BJ (cell line): ENCODE measurements at regions not wholly inside any gene's neighbourhood (a gene's known extent, or its start where the extent isn't known, plus 50 kb on each side); places are given as distances from the start of the nearest gene placed in this dataset.

Experiments
- CTCF ChIA-PET: fragments of 350-600 bp; formaldehyde crosslinking; extraction: SDS; loops from one replicate; lab custom pipeline; 2021; ENCODE audit warnings: antibody characterized with exemption, inconsistent platforms; lab: Yijun Ruan, JAX
- POLR2A ChIA-PET: fragments of 300-600 bp; sonication (Branson Sonifier 250); formaldehyde crosslinking; extraction: SDS; loops from one replicate; lab custom pipeline; 2021; ENCODE audit warnings: antibody characterized with exemption; lab: Charles Lee
- DNase-seq: peaks from one replicate; pipeline ENCODE4 v3.0.0-alpha.2; 2011; ENCODE audit warnings: low read depth
- H3K27me3 ChIP-seq: 2 replicates; pipeline ENCODE4 v1.6.0; 2011; ENCODE audit warnings: low read length; ENCODE audit not compliant: control insufficient read depth, insufficient read depth
- H3K36me3 ChIP-seq: 2 replicates; pipeline ENCODE4 v1.5.1; 2011; ENCODE audit warnings: low read length; ENCODE audit not compliant: control insufficient read depth, insufficient read depth
- H3K4me3 ChIP-seq: 2 replicates; pipeline ENCODE4 v1.5.1; 2011; ENCODE audit warnings: low read depth, mild to moderate bottlenecking, control low read depth, low read length
- TF ChIP-seq, protein P1 (sequence below): IDR thresholded peaks from 2 replicates; pipeline ENCODE4 v1.5.1; 2011; ENCODE audit warnings: low read depth, mild to moderate bottlenecking, control low read depth, inconsistent platforms, low read length, moderate library complexity; ENCODE audit not compliant: insufficient read depth

DNA sequence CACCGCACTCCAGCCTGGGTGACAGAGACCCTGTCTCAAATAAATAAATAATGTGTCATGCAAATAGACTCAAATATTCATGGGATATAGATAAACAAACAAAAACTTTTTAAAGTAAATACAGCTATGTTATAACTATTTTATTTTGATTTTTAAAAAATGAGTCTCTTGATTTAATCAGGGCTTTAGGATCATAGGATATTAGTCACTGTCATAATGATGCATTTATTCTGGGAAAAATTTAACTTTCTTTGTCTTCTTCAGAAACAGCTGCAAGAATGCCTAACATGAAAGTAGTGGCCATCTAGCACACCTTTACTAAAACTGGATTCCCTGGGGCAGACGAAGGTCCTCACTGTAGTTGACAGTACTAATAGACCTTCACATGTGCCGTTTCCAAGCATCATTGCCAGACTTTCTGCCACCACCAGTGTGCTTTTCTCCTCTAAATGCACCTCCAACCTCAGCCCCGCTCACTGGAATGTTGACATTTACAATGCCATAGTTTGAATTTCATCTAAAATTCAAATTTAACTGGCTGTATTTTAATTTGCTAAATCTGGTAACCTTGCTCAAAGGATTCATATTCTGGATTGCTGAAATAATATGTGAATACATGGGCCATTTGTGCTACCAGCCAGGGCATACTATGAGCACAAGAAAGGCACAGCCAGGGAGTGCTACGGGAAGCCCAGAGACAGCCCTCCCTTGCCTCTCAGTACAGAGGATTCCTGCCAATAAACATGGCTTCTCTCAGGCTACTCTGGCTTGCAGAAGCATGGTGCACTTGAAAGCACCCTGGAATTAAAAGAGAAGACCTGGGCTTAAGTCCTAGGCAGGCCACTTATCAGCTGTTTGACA lies 63.4 kb upstream of the ADO start:
- TF ChIP-seq, protein P1, sequence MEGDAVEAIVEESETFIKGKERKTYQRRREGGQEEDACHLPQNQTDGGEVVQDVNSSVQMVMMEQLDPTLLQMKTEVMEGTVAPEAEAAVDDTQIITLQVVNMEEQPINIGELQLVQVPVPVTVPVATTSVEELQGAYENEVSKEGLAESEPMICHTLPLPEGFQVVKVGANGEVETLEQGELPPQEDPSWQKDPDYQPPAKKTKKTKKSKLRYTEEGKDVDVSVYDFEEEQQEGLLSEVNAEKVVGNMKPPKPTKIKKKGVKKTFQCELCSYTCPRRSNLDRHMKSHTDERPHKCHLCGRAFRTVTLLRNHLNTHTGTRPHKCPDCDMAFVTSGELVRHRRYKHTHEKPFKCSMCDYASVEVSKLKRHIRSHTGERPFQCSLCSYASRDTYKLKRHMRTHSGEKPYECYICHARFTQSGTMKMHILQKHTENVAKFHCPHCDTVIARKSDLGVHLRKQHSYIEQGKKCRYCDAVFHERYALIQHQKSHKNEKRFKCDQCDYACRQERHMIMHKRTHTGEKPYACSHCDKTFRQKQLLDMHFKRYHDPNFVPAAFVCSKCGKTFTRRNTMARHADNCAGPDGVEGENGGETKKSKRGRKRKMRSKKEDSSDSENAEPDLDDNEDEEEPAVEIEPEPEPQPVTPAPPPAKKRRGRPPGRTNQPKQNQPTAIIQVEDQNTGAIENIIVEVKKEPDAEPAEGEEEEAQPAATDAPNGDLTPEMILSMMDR = no peak
- ChIA-PET POLR2A (no interaction called here), CTCF (no interaction called here)
- Histone ChIP-seq H3K4me3 (no peak overlapping the region), H3K27me3 (no peaks in the 10 kb centered on the region), H3K36me3 (no peaks in the 10 kb centered on the region)
- no peak for DNase-seq

DNA sequence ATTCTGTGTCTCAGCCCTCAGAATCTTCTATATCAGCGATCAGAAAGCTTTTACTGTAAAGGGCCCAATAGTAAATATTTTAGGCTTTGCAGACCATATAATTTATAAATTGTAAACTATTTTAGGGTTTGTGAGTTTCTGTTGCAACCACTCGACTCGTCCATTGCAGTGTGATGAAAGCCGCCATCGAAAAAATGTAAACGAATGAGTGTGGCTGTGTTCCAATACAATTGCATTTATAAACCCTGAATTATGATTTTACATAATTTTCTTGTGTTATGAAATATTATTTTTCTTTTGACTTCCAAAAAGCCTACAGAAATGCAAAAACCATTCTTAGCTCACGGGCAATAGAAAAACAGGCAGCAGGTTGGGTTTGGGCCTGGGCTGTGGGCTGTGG lies 62.5 kb upstream of the ADO start:
- Histone ChIP-seq H3K4me3 (no peak overlapping the region), H3K27me3 (no peaks in the 10 kb centered on the region), H3K36me3 (no peaks in the 10 kb centered on the region)
- ChIA-PET POLR2A (no interaction called here), CTCF (no interaction called here)
- DNase-seq = no peak
- TF ChIP-seq, protein P1 = no peak

DNA sequence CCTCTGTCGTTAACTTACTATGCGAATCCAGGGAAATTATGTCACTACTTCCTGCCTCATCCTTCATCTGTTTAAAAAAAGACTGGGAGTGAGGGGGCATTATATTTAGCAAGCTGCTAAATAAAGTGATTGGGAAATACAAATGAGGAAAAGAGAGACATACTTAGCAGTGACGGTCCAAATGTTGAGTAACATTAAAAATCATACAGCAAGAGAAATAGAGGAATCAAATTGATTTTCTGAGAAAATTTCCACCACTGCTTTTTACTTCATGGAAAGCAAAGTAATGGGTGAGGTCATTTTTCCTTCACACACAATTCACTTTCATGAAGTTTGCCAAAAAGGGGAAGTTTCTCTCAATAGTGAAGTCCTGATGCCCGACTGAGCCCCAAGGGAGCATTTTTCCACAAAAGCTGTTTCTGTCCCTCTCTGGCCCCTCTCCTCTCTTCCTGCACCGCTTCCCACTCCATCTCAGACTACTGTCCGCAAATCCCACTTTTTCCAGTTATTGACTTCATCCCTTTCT lies 61.9 kb upstream of the ADO start:
- TF ChIP-seq, protein P1 = no peak
- H3K27me3 ChIP-seq = no peaks in the 10 kb centered on the region
- CTCF ChIA-PET = interaction anchor here (0.6 kb wide), 1 partner anchor 10 kb away, joined by 3 read pairs; no protein-coding TSS in a partner anchor
- POLR2A ChIA-PET = no interaction called here
- no peak for DNase-seq
- H3K4me3 ChIP-seq = no peak overlapping the region
- H3K36me3 ChIP-seq = no peaks in the 10 kb centered on the region

DNA sequence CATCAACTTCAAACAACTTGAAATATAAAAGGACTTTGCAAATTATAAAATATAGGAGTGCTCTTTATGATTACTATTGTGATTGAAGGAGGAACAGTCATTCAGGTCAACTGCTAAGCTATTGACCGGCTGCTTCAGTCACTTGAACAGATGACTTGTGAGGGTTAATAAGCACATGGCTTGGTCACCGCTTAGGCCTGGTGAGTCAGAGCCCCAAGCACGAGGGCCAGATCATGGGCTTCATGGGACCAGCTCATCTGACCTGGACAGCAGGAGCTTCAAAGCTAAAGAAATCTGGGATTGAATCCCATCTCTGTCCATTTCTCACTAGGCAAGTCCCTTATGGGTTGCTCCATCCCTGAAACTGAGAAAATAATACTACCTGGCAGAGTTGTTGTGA lies 60.4 kb upstream of the ADO start:
- TF ChIP-seq, protein P1 = no peak
- ChIA-PET POLR2A (no interaction called here), CTCF (interaction anchor here (1.4 to 2.3 kb wide), 2 partner anchors 9 to 10 kb away, joined by 3 to 5 read pairs; no protein-coding TSS in a partner anchor)
- Histone ChIP-seq H3K27me3 (no peaks in the 10 kb centered on the region), H3K36me3 (no peaks in the 10 kb centered on the region), H3K4me3 (no peak overlapping the region)
- no peak for DNase-seq

DNA sequence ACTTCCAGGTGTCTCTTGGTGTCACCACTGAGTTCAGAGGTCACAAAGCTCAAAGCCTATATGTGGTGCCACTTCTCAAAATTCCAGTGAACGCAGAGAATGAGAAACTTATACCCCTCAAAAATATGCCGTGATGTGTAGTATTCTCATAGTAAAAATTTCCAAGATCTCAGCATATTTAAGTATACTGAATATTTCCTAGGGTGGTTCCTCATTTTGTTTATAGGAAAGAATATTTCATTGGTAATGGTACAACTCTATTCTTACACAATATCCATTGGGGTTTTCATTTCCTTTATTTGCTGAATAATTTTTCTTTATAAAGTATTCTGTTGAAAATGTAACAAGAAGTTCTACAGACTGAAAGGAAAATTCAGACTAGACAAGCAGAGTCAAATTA lies 58.9 kb upstream of the ADO start:
- Histone ChIP-seq H3K36me3 (no peaks in the 10 kb centered on the region), H3K4me3 (no peak overlapping the region), H3K27me3 (no peaks in the 10 kb centered on the region; the same call in 1 of the 2 replicates)
- DNase-seq = no peak
- TF ChIP-seq, protein P1 = no peak
- CTCF ChIA-PET = interaction anchor here (1.1 to 2.3 kb wide), 3 partner anchors 10 to 17 kb away, joined by 3 to 5 read pairs (median 3); no protein-coding TSS in a partner anchor
- POLR2A ChIA-PET = no interaction called here
